Glutamatergic neuron (in vitro differentiated cells): ENCODE measurements at regions not wholly inside any gene's neighbourhood (a gene's known extent, or its start where the extent isn't known, plus 50 kb on each side); places are given as distances from the start of the nearest gene placed in this dataset.

Experiments
- DNase-seq: peaks from one replicate; pipeline ENCODE4 v3.0.0; 2022
- H3K27ac Mint-ChIP-seq: one replicate; pipeline ENCODE4 v1.8.0; 2020; ENCODE audit warnings: mild to moderate bottlenecking, mixed read lengths, inconsistent platforms; ENCODE audit not compliant: unreplicated experiment
- H3K27me3 Mint-ChIP-seq: one replicate; pipeline ENCODE4 v1.8.0; 2020; ENCODE audit warnings: mild to moderate bottlenecking, moderate library complexity, mixed read lengths, inconsistent platforms; ENCODE audit not compliant: unreplicated experiment
- H3K36me3 Mint-ChIP-seq: one replicate; pipeline ENCODE4 v1.8.0; 2020; ENCODE audit warnings: mild to moderate bottlenecking, mixed read lengths, inconsistent platforms; ENCODE audit not compliant: unreplicated experiment
- H3K4me1 Mint-ChIP-seq: one replicate; pipeline ENCODE4 v1.8.0; 2020; ENCODE audit warnings: mild to moderate bottlenecking, low read depth, mixed read lengths, inconsistent platforms; ENCODE audit not compliant: unreplicated experiment
- H3K4me3 Mint-ChIP-seq: one replicate; pipeline ENCODE4 v1.8.0; 2020; ENCODE audit warnings: mild to moderate bottlenecking, mixed read lengths, inconsistent platforms; ENCODE audit not compliant: unreplicated experiment
- H3K9me3 Mint-ChIP-seq: one replicate; pipeline ENCODE4 v1.8.0; 2020; ENCODE audit warnings: mild to moderate bottlenecking, moderate library complexity, mixed read lengths, inconsistent platforms; ENCODE audit not compliant: unreplicated experiment
- TF ChIP-seq, protein P1 (sequence below): fragments of 200-600 bp; sonication (generic); IDR thresholded peaks from one replicate; pipeline ENCODE4 v1.5.0; 2021; ENCODE audit not compliant: partially characterized antibody, unreplicated experiment

DNA sequence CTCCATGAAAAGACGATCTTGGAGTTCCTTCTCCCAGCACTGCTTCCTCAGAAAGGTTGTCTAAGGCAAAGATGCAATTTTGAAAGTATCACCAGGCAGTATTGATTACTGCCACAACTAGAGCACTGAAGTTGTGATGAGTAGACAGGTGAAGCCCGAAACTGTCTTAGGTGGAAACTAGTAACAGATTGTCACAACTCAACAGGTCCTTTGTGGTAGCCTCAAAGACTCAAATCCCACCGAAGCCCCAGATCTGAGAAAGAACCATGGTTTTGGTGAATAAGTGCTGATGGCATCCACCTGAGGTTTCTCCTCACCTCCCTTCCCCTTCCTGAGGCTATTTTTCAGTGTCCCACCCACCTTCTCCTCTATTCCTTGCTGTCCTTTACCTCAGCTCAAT, 248.0 kb downstream of the DSEL start:
- H3K4me1 Mint-ChIP-seq, result no peaks in the 10 kb centered on the region
- DNase-seq, result no peak
- H3K36me3 Mint-ChIP-seq, result no peaks in the 10 kb centered on the region
- TF ChIP-seq, protein P1, sequence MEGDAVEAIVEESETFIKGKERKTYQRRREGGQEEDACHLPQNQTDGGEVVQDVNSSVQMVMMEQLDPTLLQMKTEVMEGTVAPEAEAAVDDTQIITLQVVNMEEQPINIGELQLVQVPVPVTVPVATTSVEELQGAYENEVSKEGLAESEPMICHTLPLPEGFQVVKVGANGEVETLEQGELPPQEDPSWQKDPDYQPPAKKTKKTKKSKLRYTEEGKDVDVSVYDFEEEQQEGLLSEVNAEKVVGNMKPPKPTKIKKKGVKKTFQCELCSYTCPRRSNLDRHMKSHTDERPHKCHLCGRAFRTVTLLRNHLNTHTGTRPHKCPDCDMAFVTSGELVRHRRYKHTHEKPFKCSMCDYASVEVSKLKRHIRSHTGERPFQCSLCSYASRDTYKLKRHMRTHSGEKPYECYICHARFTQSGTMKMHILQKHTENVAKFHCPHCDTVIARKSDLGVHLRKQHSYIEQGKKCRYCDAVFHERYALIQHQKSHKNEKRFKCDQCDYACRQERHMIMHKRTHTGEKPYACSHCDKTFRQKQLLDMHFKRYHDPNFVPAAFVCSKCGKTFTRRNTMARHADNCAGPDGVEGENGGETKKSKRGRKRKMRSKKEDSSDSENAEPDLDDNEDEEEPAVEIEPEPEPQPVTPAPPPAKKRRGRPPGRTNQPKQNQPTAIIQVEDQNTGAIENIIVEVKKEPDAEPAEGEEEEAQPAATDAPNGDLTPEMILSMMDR, result no peak
- H3K27me3 Mint-ChIP-seq, result no peaks in the 10 kb centered on the region
- H3K9me3 Mint-ChIP-seq, result no peaks in the 10 kb centered on the region
- no peak overlapping the region for H3K27ac Mint-ChIP-seq
- H3K4me3 Mint-ChIP-seq, result no peak overlapping the region

DNA sequence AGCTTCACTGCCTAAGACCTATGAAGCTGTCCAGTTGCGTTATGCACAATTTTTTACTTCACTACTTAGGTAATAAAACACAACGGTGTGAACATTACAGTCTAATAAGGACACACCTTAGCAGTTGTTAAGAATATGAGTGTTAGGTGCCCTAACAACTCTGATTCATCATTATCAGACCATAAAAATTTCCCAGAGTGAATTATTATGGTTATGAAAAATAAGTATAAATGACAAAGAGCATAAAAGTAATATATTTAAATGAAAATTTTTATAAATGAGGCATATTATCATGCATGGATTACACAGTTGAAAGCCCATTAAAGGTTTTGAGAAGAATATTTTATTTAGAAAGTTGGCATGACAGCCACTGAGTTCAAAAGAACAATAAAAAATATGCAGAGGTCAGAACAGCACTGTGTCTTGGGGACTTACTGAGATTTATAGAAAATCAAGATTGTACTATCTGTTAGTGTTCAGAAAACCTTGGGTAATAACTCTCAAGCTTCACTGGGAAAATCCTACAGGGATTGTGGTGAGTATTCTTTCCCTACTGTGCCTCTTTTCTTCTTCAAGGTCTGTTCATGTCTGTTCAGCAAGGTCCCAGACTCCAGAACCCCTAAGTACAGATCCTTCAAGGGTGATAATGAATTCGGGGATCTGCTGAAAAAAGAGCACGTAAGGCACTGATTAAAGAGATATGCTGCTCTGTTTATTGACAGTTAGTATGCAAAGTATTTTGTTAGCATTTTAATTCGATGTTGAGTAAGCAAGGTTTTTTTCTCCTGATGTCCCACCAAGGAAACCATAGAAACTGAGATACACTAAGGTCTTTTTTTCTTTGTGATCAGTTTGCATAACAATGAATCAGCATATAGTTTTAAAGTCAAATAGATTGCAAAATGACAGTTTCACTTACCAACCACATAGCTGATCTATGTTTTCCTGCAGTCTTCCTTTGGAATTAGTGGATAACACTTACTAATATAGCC, 250.0 kb downstream of the DSEL start:
- H3K4me1 Mint-ChIP-seq, result no peaks in the 10 kb centered on the region
- H3K27ac Mint-ChIP-seq, result no peak overlapping the region
- no peaks in the 10 kb centered on the region for H3K9me3 Mint-ChIP-seq
- H3K36me3 Mint-ChIP-seq, result no peaks in the 10 kb centered on the region
- no peaks in the 10 kb centered on the region for H3K27me3 Mint-ChIP-seq
- TF ChIP-seq, protein P1, result no peak
- no peak for DNase-seq
- no peak overlapping the region for H3K4me3 Mint-ChIP-seq

DNA sequence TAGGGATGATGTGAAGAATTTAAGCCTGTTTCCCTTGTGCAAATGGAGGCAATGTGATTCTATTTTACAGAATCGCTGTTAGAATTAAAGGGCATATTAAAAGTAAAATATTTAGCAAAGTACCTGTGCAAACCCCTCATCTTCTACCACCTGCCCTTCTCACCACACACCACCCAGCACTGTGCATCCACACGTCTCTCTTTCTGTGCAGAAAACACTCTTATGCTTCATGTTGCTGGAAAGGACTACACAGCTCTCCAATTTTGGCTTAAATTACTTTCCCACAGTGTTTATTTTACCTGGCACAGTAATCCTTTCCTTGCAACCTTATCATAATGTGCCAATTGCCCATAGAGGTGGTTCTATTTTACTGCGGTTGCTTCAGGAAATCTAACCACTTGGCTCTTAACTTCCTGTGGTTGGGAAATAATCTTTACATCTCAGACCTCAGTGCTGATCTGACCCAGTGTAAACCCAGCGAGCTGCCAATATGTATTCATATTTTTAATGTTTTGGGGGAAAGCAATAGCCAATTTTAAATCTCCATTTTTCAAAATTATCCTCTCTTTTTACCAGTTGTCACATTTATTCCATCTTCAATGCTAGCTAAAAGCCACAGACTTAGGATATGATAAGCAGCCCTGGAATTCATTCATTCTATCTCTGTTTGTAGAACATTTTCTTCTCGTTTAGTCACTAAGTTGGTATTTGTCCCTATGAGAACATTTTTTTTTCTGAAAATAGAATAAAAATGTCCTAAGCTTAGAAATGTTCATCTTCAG, 250.9 kb downstream of the DSEL start:
- no peak for DNase-seq
- Mint-ChIP-seq H3K27me3 (no peaks in the 10 kb centered on the region), H3K4me1 (no peaks in the 10 kb centered on the region), H3K27ac (no peak overlapping the region), H3K9me3 (no peaks in the 10 kb centered on the region), H3K4me3 (no peak overlapping the region), H3K36me3 (no peaks in the 10 kb centered on the region)
- TF ChIP-seq, protein P1, result no peak

DNA sequence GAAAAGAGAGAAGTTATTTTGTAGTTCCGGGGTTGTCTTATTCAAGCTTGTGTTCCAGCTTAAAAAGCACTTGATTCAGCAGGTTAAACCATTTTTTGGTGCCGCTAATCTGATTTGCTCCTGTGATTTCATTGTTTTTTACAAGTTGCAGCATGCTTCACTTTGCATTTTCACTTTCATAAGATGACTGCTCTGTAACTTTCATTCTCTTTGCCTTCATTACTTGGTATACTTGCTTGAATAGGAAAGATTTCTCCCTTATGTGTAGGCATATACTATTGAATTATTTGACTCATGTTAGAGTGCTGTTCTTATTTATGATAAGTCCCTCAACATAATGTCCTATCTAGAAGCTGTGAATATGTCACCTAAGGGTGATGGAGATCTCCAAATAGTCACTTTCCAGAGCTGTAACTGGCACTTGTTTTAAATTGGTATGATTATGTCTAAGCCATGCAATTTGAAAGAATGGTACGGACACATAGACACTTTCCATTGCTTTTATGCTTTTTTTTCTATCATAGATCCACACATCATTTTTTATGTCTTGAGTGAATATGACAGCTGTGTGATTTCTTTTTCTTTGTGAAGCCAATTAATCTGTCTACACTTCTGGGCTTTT, 254.5 kb downstream of the DSEL start:
- TF ChIP-seq, protein P1, result no peak
- Mint-ChIP-seq H3K4me3 (no peak overlapping the region), H3K27ac (no peak overlapping the region), H3K27me3 (no peaks in the 10 kb centered on the region), H3K9me3 (no peaks in the 10 kb centered on the region), H3K4me1 (no peaks in the 10 kb centered on the region), H3K36me3 (no peaks in the 10 kb centered on the region)
- no peak for DNase-seq
